Kidney (tissue), 13 donors: ENCODE measurements at regions not wholly inside any gene's neighbourhood (a gene's known extent, or its start where the extent isn't known, plus 50 kb on each side); places are given as distances from the start of the nearest gene placed in this dataset.
A peak's percentile ranks its signal among the peaks of the same experiment; 100 is the strongest.

Source experiments
- DNase-seq, 5 donors: peaks; one replicate each; pipeline ENCODE4 v3.0.0-alpha.2; 2013 to 2020
- FAIRE-seq: peaks from 2 replicates; lab custom pipeline; 2012; peaks lifted over from hg19 to GRCh38; lab: Jason Lieb, UNC
- H3K27ac ChIP-seq, 2 donors: one replicate each; pipeline ENCODE4 v1.7.0; 2013; ENCODE audit warnings: low read depth in 2 of 2, low read length in 2 of 2, inconsistent platforms in 1 of 2
- H3K27me3 ChIP-seq: one replicate; pipeline ENCODE4 v1.7.1; 2013; ENCODE audit warnings: low read length, inconsistent platforms; ENCODE audit not compliant: control insufficient read depth, insufficient read depth
- H3K36me3 ChIP-seq, 3 donors: one replicate each; pipeline versions ENCODE4 v1.7.0 to v1.7.1; 2013; ENCODE audit warnings: low read length in 3 of 3, control low read depth in 1 of 3, inconsistent platforms in 1 of 3; ENCODE audit not compliant: insufficient read depth in 3 of 3, control insufficient read depth in 2 of 3
- H3K4me1 ChIP-seq, 3 donors: one replicate each; pipeline versions ENCODE4 v1.7.0 to v1.7.1; 2013; ENCODE audit warnings: low read length in 3 of 3, inconsistent platforms in 1 of 3, low read depth in 1 of 3; ENCODE audit not compliant: control insufficient read depth in 2 of 3, insufficient read depth in 2 of 3
- H3K4me3 ChIP-seq, 3 donors: one replicate each; pipeline versions ENCODE4 v1.7.0 to v1.8.1; 2013; ENCODE audit warnings: low read length in 3 of 3, control low read depth in 1 of 3, inconsistent platforms in 1 of 3
- H3K9ac ChIP-seq, 3 donors: one replicate each; pipeline versions ENCODE4 v1.7.0 to v1.7.1; 2013; ENCODE audit warnings: low read length in 3 of 3, control low read depth in 1 of 3, inconsistent platforms in 1 of 3
- H3K9me3 ChIP-seq, 3 donors: one replicate each; pipeline versions ENCODE4 v1.7.0 to v1.7.1; 2013; ENCODE audit warnings: low read length in 3 of 3, control low read depth in 1 of 3, inconsistent platforms in 1 of 3; ENCODE audit not compliant: control insufficient read depth in 2 of 3, insufficient read depth in 1 of 3
- CTCF ChIP-seq: IDR thresholded peaks from 3 replicates; pipeline ENCODE4 v1.5.1; 2012; ENCODE audit warnings: mild to moderate bottlenecking, moderate library complexity, borderline replicate concordance; ENCODE audit not compliant: insufficient read depth; ENCODE audit errors: extremely low read depth
- intact Hi-C: fragments of 100-400 bp; cut with DNase I; formaldehyde crosslinking; loops from one replicate; pipeline ENCODE4 v1.11.1; 2022
- donor health status: control.
- donor health status: control.
- donor health status: control.
- donor health status: control.
- donor health status: control.
- donor health status: DM: yes; HTN: yes; CAD: no.
- donor health status: Normal renal cell carcinoma (clear cell type).

DNA sequence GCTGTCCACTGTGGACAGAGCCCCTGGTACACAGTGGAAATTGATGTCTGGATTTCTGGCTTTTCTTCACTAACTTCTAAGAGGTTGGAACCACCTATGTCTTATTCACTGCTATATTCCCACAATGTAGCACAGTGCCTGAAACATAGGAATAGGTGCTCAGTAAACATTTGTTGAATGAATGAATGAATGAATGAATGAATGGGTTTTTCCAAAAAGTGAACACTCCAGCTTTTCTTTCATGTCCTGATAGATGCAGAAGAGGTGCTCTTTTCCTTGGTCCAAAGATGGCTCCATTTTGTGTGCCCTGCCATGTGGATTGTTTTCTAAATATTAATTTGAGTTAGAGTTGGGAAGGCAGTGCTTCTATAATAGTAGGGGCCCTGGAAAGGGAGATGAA is 124.1 kb downstream of the SP3 start:
- intact Hi-C loops: no loop called here
- no peak for TF ChIP-seq CTCF
- no peak for FAIRE-seq

DNA sequence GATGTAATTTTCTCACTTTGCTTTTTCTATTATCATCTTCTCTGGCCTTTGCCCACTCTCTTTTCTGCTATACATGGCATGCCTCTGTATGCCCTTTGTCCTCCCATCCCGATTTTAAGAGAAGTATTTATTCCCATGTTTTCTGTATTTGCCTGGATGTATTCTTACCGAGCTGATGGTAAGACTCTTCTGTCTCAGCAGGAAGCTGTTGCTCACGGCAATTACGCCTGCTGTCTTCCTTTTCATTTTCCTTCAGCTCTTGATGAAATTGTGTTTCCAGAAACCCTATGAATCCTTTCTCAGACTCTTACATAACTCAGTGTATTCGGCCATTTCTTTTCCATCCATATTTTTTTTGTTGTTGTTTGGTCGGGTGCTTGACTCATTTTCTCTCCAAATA is 121.6 kb downstream of the SP3 start:
- H3K27me3 ChIP-seq: no peaks in the 10 kb centered on the region
- FAIRE-seq: no peak

More for the DNA sequence above, 124.1 kb downstream of the SP3 start:
- H3K4me3 ChIP-seq: no peak overlapping the region
- no peaks in the 10 kb centered on the region for H3K9me3 ChIP-seq
- no peak overlapping the region for H3K27ac ChIP-seq
- H3K4me1 ChIP-seq: no peaks in the 10 kb centered on the region
- no peaks in the 10 kb centered on the region for H3K27me3 ChIP-seq
- no peak for DNase-seq
- no peak overlapping the region for H3K9ac ChIP-seq
- no peaks in the 10 kb centered on the region for H3K36me3 ChIP-seq

GRCh38 chr2:173851141-173851641 is 114.0 kb downstream of the SP3 start:
- no peaks in the 10 kb centered on the region for H3K36me3 ChIP-seq
- TF ChIP-seq CTCF: no peak
- intact Hi-C loops: no loop called here
- H3K9ac ChIP-seq: no peak overlapping the region
- H3K4me3 ChIP-seq: no peak overlapping the region
- H3K9me3 ChIP-seq: no peaks in the 10 kb centered on the region
- FAIRE-seq (no peak), DNase-seq (peak in 1 of 5 donors; percentile 54)
- H3K27me3 ChIP-seq: no peaks in the 10 kb centered on the region
- no peaks in the 10 kb centered on the region for H3K4me1 ChIP-seq
- H3K27ac ChIP-seq: no peak overlapping the region

More for the DNA sequence above, 121.6 kb downstream of the SP3 start:
- Histone ChIP-seq H3K9ac (no peak overlapping the region), H3K4me1 (no peaks in the 10 kb centered on the region), H3K36me3 (no peaks in the 10 kb centered on the region), H3K9me3 (no peaks in the 10 kb centered on the region), H3K27ac (no peak overlapping the region), H3K4me3 (no peak overlapping the region)
- TF ChIP-seq CTCF: no peak
- DNase-seq: no peak
- intact Hi-C loops: no loop called here

DNA sequence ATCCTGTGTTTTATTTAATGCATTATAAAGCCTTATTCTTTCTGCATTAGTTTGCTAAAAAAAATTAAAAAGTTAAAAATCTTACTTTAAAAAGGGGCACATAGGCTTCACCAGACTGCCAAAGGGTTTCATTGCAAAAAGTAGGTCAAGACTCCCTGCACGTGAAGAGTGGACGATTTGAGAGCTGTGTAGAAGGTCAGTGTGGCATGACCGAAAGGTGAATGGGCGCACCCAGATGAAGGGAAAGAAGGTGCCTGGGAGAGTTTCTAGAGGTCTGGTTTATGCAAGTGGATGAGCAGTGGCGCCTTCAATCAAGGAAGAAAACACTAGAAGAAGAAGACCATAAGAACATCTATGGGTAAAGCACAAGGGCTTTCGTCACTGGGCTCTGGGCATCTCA is 111.0 kb downstream of the SP3 start:
- no peaks in the 10 kb centered on the region for H3K27me3 ChIP-seq
- H3K4me3 ChIP-seq: no peak overlapping the region
- intact Hi-C loops: no loop called here
- no peak overlapping the region for H3K9ac ChIP-seq
- no peak for TF ChIP-seq CTCF
- H3K4me1 ChIP-seq: no peaks in the 10 kb centered on the region
- H3K9me3 ChIP-seq: no peaks in the 10 kb centered on the region
- DNase-seq (no peak), FAIRE-seq (no peak)
- H3K27ac ChIP-seq: no peak overlapping the region
- no peaks in the 10 kb centered on the region for H3K36me3 ChIP-seq
